ENCODE measurements at regions not wholly inside any gene's neighbourhood (a gene's known extent, or its start where the extent isn't known, plus 50 kb on each side); places are given as distances from the start of the nearest gene placed in this dataset.

- no peak for DNase-seq (ENCODE audit: low spot score)
Observed at GRCh38 chr18:21996351-21996826, 173.0 kb upstream of the GATA6 start.

GRCh38 chr18:21997207-21998143, 171.9 kb upstream of the GATA6 start:
- no peak for DNase-seq (ENCODE audit: low spot score)

GRCh38 chr18:21998486-21998885, 170.9 kb upstream of the GATA6 start:
- DNase-seq (ENCODE audit: low spot score) = no peak

GRCh38 chr18:22001912-22002487, 167.4 kb upstream of the GATA6 start:
- no peak for DNase-seq (ENCODE audit: low spot score)

- peak; percentile 45 for DNase-seq (ENCODE audit: low spot score)
Observed at GRCh38 chr18:22005191-22005841, 164.1 kb upstream of the GATA6 start.

GRCh38 chr18:22006458-22006857, 162.9 kb upstream of the GATA6 start:
- DNase-seq (ENCODE audit: low spot score) = no peak

GRCh38 chr18:22009242-22009641, 160.1 kb upstream of the GATA6 start:
- no peak for DNase-seq (ENCODE audit: low spot score)

GRCh38 chr18:22013993-22014392, 155.4 kb upstream of the GATA6 start:
- no peak for DNase-seq (ENCODE audit: low spot score)

GRCh38 chr18:22015156-22015555, 154.2 kb upstream of the GATA6 start:
- DNase-seq (ENCODE audit: low spot score) = no peak

- DNase-seq (ENCODE audit: low spot score) = no peak
Observed at GRCh38 chr18:22018366-22018765, 151.0 kb upstream of the GATA6 start.

- DNase-seq (ENCODE audit: low spot score) = no peak
Observed at GRCh38 chr18:22019193-22019592, 150.2 kb upstream of the GATA6 start.

GRCh38 chr18:22020127-22020866, 149.1 kb upstream of the GATA6 start:
- no peak for DNase-seq (ENCODE audit: low spot score)

GRCh38 chr18:22020867-22021370, 148.5 kb upstream of the GATA6 start:
- DNase-seq (ENCODE audit: low spot score) = no peak

- no peak for DNase-seq (ENCODE audit: low spot score)
Observed at GRCh38 chr18:22021701-22022100, 147.7 kb upstream of the GATA6 start.

GRCh38 chr18:22024924-22025323, 144.5 kb upstream of the GATA6 start:
- no peak for DNase-seq (ENCODE audit: low spot score)

- DNase-seq (ENCODE audit: low spot score) = no peak
Observed at GRCh38 chr18:22026362-22026761, 143.0 kb upstream of the GATA6 start.

GRCh38 chr18:22026889-22027288, 142.5 kb upstream of the GATA6 start:
- DNase-seq (ENCODE audit: low spot score) = no peak

GRCh38 chr18:22031611-22032010, 137.8 kb upstream of the GATA6 start:
- no peak for DNase-seq (ENCODE audit: low spot score)

- DNase-seq (ENCODE audit: low spot score) = no peak
Observed at GRCh38 chr18:22032392-22032961, 136.9 kb upstream of the GATA6 start.

- no peak for DNase-seq (ENCODE audit: low spot score)
Observed at GRCh38 chr18:22033085-22033484, 136.3 kb upstream of the GATA6 start.

GRCh38 chr18:22034276-22034675, 135.1 kb upstream of the GATA6 start:
- no peak for DNase-seq (ENCODE audit: low spot score)
